UCSD-AML1 (cell line): ENCODE measurements at regions not wholly inside any gene's neighbourhood (a gene's known extent, or its start where the extent isn't known, plus 50 kb on each side); places are given as distances from the start of the nearest gene placed in this dataset.
"Not testable (repeated sequence)": the region's sequence is repeated elsewhere in the genome, so short reads cannot be mapped to it uniquely, and the experiment has no call there.

ENCODE experiments used
- DNase-seq: peaks from one replicate; lab custom pipeline; 2025; ENCODE audit not compliant: unreplicated experiment; lab: John Stamatoyannopoulos, UW

GRCh38 chr4:30124621-30125020, 595.5 kb upstream of the PCDH7 start:
- DNase-seq, result not testable (repeated sequence)

GRCh38 chr4:30125868-30126267, 594.3 kb upstream of the PCDH7 start:
- DNase-seq, result no peak

GRCh38 chr4:30126351-30126750, 593.8 kb upstream of the PCDH7 start:
- no peak for DNase-seq

- not testable (repeated sequence) for DNase-seq
Measured at GRCh38 chr4:30148828-30149227, 571.3 kb upstream of the PCDH7 start.

- DNase-seq, result not testable (repeated sequence)
Measured at GRCh38 chr4:30149539-30149938, 570.6 kb upstream of the PCDH7 start.

- no peak for DNase-seq
Measured at GRCh38 chr4:30153427-30153826, 566.7 kb upstream of the PCDH7 start.

- DNase-seq, result no peak
Measured at GRCh38 chr4:30160140-30160539, 560.0 kb upstream of the PCDH7 start.

GRCh38 chr4:30172416-30172815, 547.8 kb upstream of the PCDH7 start:
- DNase-seq, result no peak

- DNase-seq, result no peak
Measured at GRCh38 chr4:30181512-30181911, 538.7 kb upstream of the PCDH7 start.

GRCh38 chr4:30181918-30182317, 538.3 kb upstream of the PCDH7 start:
- no peak for DNase-seq

- DNase-seq, result no peak
Measured at GRCh38 chr4:30182786-30183185, 537.4 kb upstream of the PCDH7 start.

GRCh38 chr4:30191902-30192301, 528.3 kb upstream of the PCDH7 start:
- no peak for DNase-seq

GRCh38 chr4:30207389-30207788, 512.8 kb upstream of the PCDH7 start:
- no peak for DNase-seq

GRCh38 chr4:30208731-30209435, 511.3 kb upstream of the PCDH7 start:
- no peak for DNase-seq

- DNase-seq, result not testable (repeated sequence)
Measured at GRCh38 chr4:30215973-30216372, 504.2 kb upstream of the PCDH7 start.

GRCh38 chr4:30245140-30245539, 475.0 kb upstream of the PCDH7 start:
- no peak for DNase-seq

GRCh38 chr4:30256116-30256832, 463.9 kb upstream of the PCDH7 start:
- DNase-seq, result no peak

GRCh38 chr4:30258949-30259348, 461.2 kb upstream of the PCDH7 start:
- no peak for DNase-seq

- no peak for DNase-seq
Measured at GRCh38 chr4:30262379-30262778, 457.8 kb upstream of the PCDH7 start.

GRCh38 chr4:30264465-30264864, 455.7 kb upstream of the PCDH7 start:
- DNase-seq, result peak; percentile 1

- DNase-seq, result no peak
Measured at GRCh38 chr4:30265716-30266115, 454.5 kb upstream of the PCDH7 start.

- DNase-seq, result no peak
Measured at GRCh38 chr4:30268370-30268769, 451.8 kb upstream of the PCDH7 start.

GRCh38 chr4:30269850-30270249, 450.3 kb upstream of the PCDH7 start:
- DNase-seq, result no peak
